GM12874 (cell line): ENCODE measurements at regions not wholly inside any gene's neighbourhood (a gene's known extent, or its start where the extent isn't known, plus 50 kb on each side); places are given as distances from the start of the nearest gene placed in this dataset.

Experiments
- TF ChIP-seq, protein P1 (sequence below): IDR thresholded peaks from 2 replicates; pipeline ENCODE4 v1.5.1; 2011; ENCODE audit warnings: low read depth, mild to moderate bottlenecking, control low read depth, low read length, moderate library complexity; ENCODE audit not compliant: insufficient read depth

DNA sequence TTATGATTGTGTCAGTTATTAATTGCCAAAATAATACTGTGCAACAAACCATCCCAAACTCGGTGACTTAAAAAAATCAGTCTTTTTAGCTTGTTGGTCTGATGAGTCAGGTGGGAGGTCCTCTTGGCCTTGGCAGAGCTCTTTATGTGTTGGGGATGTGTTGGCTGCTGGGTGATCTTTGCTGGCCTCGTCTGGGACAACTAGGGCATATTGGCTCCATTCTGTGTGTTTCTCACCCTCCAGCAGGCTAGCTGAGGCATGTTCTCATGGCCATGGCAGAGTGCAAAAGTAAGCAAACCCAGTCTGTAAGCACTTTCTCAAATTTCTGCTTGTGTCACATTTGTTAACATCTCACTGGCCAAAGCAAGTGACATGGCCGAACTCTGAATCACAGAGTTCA, 251.6 kb downstream of the RPLP1 start:
- TF ChIP-seq, protein P1, sequence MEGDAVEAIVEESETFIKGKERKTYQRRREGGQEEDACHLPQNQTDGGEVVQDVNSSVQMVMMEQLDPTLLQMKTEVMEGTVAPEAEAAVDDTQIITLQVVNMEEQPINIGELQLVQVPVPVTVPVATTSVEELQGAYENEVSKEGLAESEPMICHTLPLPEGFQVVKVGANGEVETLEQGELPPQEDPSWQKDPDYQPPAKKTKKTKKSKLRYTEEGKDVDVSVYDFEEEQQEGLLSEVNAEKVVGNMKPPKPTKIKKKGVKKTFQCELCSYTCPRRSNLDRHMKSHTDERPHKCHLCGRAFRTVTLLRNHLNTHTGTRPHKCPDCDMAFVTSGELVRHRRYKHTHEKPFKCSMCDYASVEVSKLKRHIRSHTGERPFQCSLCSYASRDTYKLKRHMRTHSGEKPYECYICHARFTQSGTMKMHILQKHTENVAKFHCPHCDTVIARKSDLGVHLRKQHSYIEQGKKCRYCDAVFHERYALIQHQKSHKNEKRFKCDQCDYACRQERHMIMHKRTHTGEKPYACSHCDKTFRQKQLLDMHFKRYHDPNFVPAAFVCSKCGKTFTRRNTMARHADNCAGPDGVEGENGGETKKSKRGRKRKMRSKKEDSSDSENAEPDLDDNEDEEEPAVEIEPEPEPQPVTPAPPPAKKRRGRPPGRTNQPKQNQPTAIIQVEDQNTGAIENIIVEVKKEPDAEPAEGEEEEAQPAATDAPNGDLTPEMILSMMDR: no peak

DNA sequence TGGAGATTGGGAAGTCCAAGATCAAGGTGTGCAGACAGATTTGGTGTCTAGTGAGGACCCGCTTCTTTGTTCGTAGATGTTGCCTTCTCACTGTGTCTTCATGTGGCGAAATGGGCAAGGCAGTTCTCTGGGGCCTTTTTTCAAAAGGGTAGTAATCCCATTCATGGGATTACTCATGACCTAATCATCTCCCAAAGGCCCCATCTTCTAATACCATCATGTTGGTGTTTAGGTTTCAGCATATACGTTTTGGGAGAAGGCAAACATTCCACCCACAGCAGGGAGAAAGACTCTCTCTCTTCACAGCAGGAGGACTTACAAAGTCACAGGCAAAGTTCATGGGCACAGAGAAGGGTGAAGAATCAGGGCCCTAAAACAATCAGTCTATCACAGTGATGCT, 252.1 kb downstream of the RPLP1 start:
- TF ChIP-seq, protein P1: no peak

DNA sequence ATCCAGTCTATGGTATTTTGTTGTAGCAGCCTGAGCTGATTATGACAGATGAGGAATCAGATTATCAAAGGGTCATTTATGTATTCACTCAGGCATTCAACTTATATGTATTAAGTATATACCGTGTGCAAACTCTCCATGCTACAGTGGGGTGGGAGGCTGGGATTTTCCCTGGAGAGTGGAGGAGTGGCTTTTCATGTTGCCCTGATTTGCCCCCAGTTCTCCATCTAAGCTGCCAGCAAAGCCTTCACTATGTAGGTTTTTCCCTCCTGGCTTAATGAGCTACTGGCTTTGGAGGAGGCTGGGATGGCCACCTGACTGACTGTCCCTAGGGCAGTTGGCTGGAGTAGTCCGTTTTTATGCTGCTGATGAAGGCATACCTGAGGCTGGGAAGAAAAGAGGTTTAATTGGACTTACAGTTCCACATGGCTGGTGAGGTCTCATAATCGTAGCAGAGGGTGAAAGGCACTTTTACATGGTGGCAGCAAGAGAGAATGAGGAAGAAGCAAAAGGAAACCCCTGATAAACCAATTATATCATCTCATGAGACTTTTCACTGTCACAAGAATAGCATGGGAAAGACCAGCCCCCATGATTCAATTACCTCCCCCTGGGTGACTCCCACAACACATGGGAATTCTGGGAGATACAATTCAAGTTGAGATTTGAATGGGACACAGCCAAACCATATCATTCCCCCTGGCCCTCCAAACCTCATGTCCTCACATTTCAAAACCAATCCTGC, 253.9 kb downstream of the RPLP1 start:
- TF ChIP-seq, protein P1: no peak

DNA sequence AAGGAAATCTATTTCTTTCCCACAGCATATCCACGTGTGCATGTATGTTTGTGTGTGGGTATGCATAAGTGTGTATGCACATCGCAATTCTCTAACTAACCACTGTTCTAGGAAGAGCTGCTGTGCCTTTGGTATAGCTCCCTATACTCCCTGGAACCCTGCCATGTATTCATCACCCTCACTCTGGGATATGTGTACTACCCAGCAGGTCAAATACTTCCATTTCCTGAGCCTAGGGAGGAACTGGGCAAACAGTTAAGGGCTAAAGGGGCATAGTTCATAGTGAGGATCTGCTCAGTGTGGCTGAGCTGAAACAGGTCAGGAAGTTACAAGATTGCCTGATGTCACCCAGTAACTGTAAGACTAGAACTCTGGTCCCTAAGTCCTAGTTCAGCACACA, 260.4 kb downstream of the RPLP1 start:
- TF ChIP-seq, protein P1: no peak

DNA sequence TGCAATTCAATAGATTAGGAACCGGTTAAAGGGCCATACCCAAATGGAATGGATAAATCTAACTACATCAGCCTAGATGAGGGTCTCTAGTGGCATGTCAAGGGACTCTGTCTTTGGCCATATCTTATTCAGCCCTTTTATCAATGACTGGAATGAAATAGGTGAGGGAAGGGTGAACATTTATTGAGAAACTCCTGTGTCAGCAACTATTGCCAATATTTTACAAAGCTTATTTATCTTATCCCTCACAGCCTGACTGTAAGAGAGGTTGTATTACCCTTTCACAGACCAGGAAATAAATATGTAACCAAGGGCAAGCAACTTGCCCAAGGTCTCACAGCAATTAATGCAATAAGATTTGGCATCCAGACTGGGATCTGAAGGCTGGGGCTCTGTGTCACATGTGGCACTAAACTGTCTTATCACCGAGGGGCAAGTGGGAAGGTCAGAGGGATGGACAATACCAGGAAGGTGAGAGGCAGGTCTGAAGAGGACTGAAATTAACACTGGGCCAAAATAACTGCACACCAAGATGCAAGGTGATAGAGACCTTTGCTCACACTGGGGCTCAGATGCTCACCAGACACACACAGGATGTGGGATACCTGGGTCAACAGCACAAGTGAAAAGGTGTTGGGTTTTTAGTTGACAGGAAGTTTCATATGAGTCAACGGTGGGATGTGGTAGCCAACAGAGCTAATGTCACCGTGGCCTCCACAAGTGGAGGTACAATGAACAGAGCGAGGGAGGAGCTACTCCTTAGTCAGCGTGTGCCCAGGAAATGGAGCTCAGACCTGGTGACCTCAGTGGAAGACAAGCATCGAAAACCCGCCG, 261.3 kb downstream of the RPLP1 start:
- TF ChIP-seq, protein P1: no peak

DNA sequence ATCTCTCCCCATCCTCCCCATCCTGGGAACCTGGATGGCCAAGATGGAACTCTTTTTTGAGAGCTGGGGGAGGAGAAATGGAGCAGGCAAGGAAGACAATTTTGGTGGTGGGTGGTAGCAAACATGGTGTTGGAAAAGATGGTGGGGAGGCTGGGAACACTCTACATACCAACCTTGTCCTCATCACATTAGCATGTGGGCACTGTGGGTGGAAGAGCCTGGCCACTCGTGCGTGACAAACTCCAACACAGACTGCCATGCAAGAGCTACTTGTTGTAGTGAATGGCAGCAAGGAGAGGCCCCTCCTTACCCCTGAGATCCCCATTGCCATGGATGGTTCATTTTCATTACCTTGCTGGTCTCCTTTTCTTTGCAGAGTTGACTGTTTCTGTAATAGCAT, 262.6 kb downstream of the RPLP1 start:
- TF ChIP-seq, protein P1: no peak

DNA sequence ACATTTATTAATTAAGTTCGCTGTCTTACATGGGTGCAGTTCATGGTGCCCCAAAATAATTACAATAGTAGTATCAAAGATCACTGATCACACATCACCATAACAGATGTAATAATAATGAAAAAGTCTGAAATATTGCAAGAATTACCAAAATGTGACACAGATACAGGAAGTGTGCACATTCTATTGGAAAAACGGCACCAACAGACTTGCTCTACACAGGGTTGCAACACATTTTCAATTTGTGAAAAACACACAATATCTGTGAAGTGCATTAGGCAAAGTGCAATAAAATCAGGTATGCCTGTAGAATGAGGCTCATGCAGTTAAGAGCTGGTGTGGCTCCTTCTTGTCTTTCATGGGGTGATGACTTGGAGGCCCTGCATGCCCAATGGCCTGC, 265.8 kb downstream of the RPLP1 start:
- TF ChIP-seq, protein P1: no peak
